Neural progenitor cell (in vitro differentiated cells): ENCODE measurements at regions not wholly inside any gene's neighbourhood (a gene's known extent, or its start where the extent isn't known, plus 50 kb on each side); places are given as distances from the start of the nearest gene placed in this dataset.

Experiments used
- CTCF ChIP-seq: fragments of 200-600 bp; sonication (generic); IDR thresholded peaks from 2 replicates; pipeline ENCODE4 v1.5.1; 2017; ENCODE audit warnings: antibody characterized with exemption, mild to moderate bottlenecking
- EZH2 ChIP-seq: fragments of 200-600 bp; sonication (generic); IDR thresholded peaks from 2 replicates; pipeline ENCODE4 v1.6.1; 2017; ENCODE audit warnings: antibody characterized with exemption, mild to moderate bottlenecking, moderate library complexity
- EZH2phosphoT487 ChIP-seq: fragments of 200-600 bp; sonication (generic); IDR thresholded peaks from 2 replicates; pipeline ENCODE4 v1.6.1; 2017; ENCODE audit warnings: antibody characterized with exemption

GRCh38 chr2:235215248-235215647 lies 263.4 kb downstream of the SH3BP4 start:
- TF ChIP-seq EZH2, result no peak
- TF ChIP-seq CTCF, result no peak
- no peak for TF ChIP-seq EZH2phosphoT487
